Peyer's patch (tissue), 4 donors: ENCODE measurements at regions not wholly inside any gene's neighbourhood (a gene's known extent, or its start where the extent isn't known, plus 50 kb on each side); places are given as distances from the start of the nearest gene placed in this dataset.

Experiments used
- DNase-seq, 3 donors: peaks; one replicate each; pipeline ENCODE4 v3.0.0-alpha.2; 2017 to 2019
- H3K27ac ChIP-seq, 4 donors: fragments of 200-600 bp; sonication (generic); one replicate each; pipeline ENCODE4 v1.5.1; 2016 to 2019
- H3K27me3 ChIP-seq, 2 donors: fragments of 200-600 bp; sonication (generic); one replicate each; pipeline ENCODE4 v1.5.1; 2019
- H3K36me3 ChIP-seq, 3 donors: fragments of 200-600 bp; sonication (generic); one replicate each; pipeline ENCODE4 v1.5.1; 2016 to 2019
- H3K4me1 ChIP-seq, 4 donors: fragments of 200-600 bp; sonication (generic); one replicate each; pipeline ENCODE4 v1.5.1; 2016 to 2019
- H3K4me3 ChIP-seq, 4 donors: fragments of 200-600 bp; sonication (generic); 1 replicate in 3 of 4; 2 replicates in 1 of 4; pipeline ENCODE4 v1.5.1; 2016 to 2019; ENCODE audit warnings: mild to moderate bottlenecking in 1 of 4
- H3K9me3 ChIP-seq, 4 donors: fragments of 200-600 bp; sonication (generic); one replicate each; pipeline ENCODE4 v1.5.1; 2016 to 2019; ENCODE audit warnings: mild to moderate bottlenecking in 1 of 4
- CTCF ChIP-seq, 6 experiments: fragments of 450-650 bp in 4 of 6; fragments of 200-600 bp in 2 of 6; sonication (generic) in 1 of 6; IDR thresholded peaks; one replicate each; pipeline ENCODE4 v1.5.1; 2017 to 2019; ENCODE audit warnings: antibody characterized with exemption in 6 of 6, mild to moderate bottlenecking in 3 of 6, moderate library complexity in 1 of 6
- POLR2A ChIP-seq, 2 donors: fragments of 450-650 bp; IDR thresholded peaks; one replicate each; pipeline ENCODE4 v1.5.1; 2017; ENCODE audit warnings: antibody characterized with exemption in 2 of 2, mild to moderate bottlenecking in 2 of 2, moderate library complexity in 2 of 2

- no peak overlapping the region for H3K27ac ChIP-seq
- no peak for TF ChIP-seq CTCF (IDR thresholded peaks at IDR 0.05)
- TF ChIP-seq POLR2A (IDR thresholded peaks at IDR 0.05): no peak
- no peaks in the 10 kb centered on the region for H3K27me3 ChIP-seq
- no peaks in the 10 kb centered on the region for H3K36me3 ChIP-seq
- DNase-seq: no peak
- H3K4me3 ChIP-seq: no peak overlapping the region
- H3K9me3 ChIP-seq: no peaks in the 10 kb centered on the region
- H3K4me1 ChIP-seq: no peaks in the 10 kb centered on the region
Measured at GRCh38 chr4:111475666-111476065, 669.6 kb upstream of the FAM241A start.

GRCh38 chr4:111480510-111480909 lies 664.7 kb upstream of the FAM241A start:
- no peak overlapping the region for H3K4me3 ChIP-seq

GRCh38 chr4:111483375-111484169 lies 661.7 kb upstream of the FAM241A start:
- H3K4me1 ChIP-seq: no peaks in the 10 kb centered on the region
- H3K27ac ChIP-seq: no peak overlapping the region
- peak in 1 of 3 donors; percentile 30 for DNase-seq
- no peaks in the 10 kb centered on the region for H3K27me3 ChIP-seq
- TF ChIP-seq POLR2A (IDR thresholded peaks at IDR 0.05) (no peak), CTCF (IDR thresholded peaks at IDR 0.05) (no peak)
- no peak overlapping the region for H3K4me3 ChIP-seq
- H3K36me3 ChIP-seq: no peaks in the 10 kb centered on the region
- H3K9me3 ChIP-seq: no peaks in the 10 kb centered on the region

More at GRCh38 chr4:111480510-111480909, 664.7 kb upstream of the FAM241A start:
- no peak for TF ChIP-seq POLR2A (IDR thresholded peaks at IDR 0.05)
- TF ChIP-seq CTCF (IDR thresholded peaks at IDR 0.05): no peak
- Histone ChIP-seq H3K27me3 (no peaks in the 10 kb centered on the region), H3K27ac (no peak overlapping the region), H3K9me3 (no peaks in the 10 kb centered on the region), H3K4me1 (no peaks in the 10 kb centered on the region), H3K36me3 (no peaks in the 10 kb centered on the region)
- DNase-seq: no peak

GRCh38 chr4:111492496-111492895 lies 652.8 kb upstream of the FAM241A start:
- H3K9me3 ChIP-seq: no peaks in the 10 kb centered on the region
- TF ChIP-seq POLR2A (IDR thresholded peaks at IDR 0.05) (no peak), CTCF (IDR thresholded peaks at IDR 0.05) (no peak)
- no peak for DNase-seq

GRCh38 chr4:111494471-111494870 lies 650.8 kb upstream of the FAM241A start:
- TF ChIP-seq POLR2A (IDR thresholded peaks at IDR 0.05): no peak
- no peak for TF ChIP-seq CTCF (IDR thresholded peaks at IDR 0.05)

More at GRCh38 chr4:111492496-111492895, 652.8 kb upstream of the FAM241A start:
- H3K4me1 ChIP-seq: no peaks in the 10 kb centered on the region
- H3K36me3 ChIP-seq: no peaks in the 10 kb centered on the region
- H3K27ac ChIP-seq: no peak overlapping the region
- H3K4me3 ChIP-seq: no peak overlapping the region
- H3K27me3 ChIP-seq: no peaks in the 10 kb centered on the region

More at GRCh38 chr4:111494471-111494870, 650.8 kb upstream of the FAM241A start:
- Histone ChIP-seq H3K4me1 (no peaks in the 10 kb centered on the region), H3K36me3 (no peaks in the 10 kb centered on the region), H3K27me3 (no peaks in the 10 kb centered on the region), H3K9me3 (no peaks in the 10 kb centered on the region), H3K27ac (no peak overlapping the region), H3K4me3 (no peak overlapping the region)
- DNase-seq: no peak
